Stimulated activated naive B cell treated with anti-CD40 and anti-IgM and Interleukin-4, amounts not matched to agents 10 μg/mL and 1 μg/mL and 100 μg/mL, for 72 hours (primary cell): ENCODE measurements at regions not wholly inside any gene's neighbourhood (a gene's known extent, or its start where the extent isn't known, plus 50 kb on each side); places are given as distances from the start of the nearest gene placed in this dataset.

Experiments
- ATAC-seq, 2 donors: fragments of 150-1000 bp; cut with Tn5 transposase; replicated peaks; 2 replicates each; pipeline ENCODE4 v1.10.0; 2021; ENCODE audit warnings: moderate library complexity in 1 of 2
- DNase-seq: peaks from one replicate; pipeline ENCODE4 v3.0.0; 2021
- H3K27ac Mint-ChIP-seq: one replicate; pipeline ENCODE4 v1.8.0; 2022; ENCODE audit warnings: mild to moderate bottlenecking, mixed read lengths
- H3K27me3 Mint-ChIP-seq, 2 donors: one replicate each; pipeline ENCODE4 v1.8.0; 2022; ENCODE audit warnings: mixed read lengths in 2 of 2
- H3K36me3 Mint-ChIP-seq, 2 donors: one replicate each; pipeline ENCODE4 v1.8.0; 2022; ENCODE audit warnings: mixed read lengths in 2 of 2, mild to moderate bottlenecking in 1 of 2
- H3K4me1 Mint-ChIP-seq, 2 donors: one replicate each; pipeline ENCODE4 v1.8.0; 2022; ENCODE audit warnings: mixed read lengths in 2 of 2, mild to moderate bottlenecking in 1 of 2
- H3K4me3 Mint-ChIP-seq, 2 donors: one replicate each; pipeline ENCODE4 v1.8.0; 2022; ENCODE audit warnings: mild to moderate bottlenecking in 2 of 2, mixed read lengths in 2 of 2, moderate library complexity in 1 of 2
- H3K9me3 Mint-ChIP-seq, 2 donors: one replicate each; pipeline ENCODE4 v1.8.0; 2022; ENCODE audit warnings: mixed read lengths in 2 of 2, mild to moderate bottlenecking in 1 of 2

- Mint-ChIP-seq H3K36me3 (no peaks in the 10 kb centered on the region), H3K27me3 (no peaks in the 10 kb centered on the region), H3K27ac (no peak overlapping the region), H3K4me1 (no peaks in the 10 kb centered on the region), H3K9me3 (peaks cover 0 to 3% of the 10 kb centered on the region in 2 donors), H3K4me3 (no peak overlapping the region)
- ATAC-seq (no peak), DNase-seq (no peak)
Measured at GRCh38 chr18:60996326-60996725, 336.9 kb upstream of the CDH20 start.

- H3K4me1 Mint-ChIP-seq, result no peaks in the 10 kb centered on the region
Measured at GRCh38 chr18:60996822-60997221, 336.4 kb upstream of the CDH20 start.

GRCh38 chr18:61001138-61001537 lies 332.1 kb upstream of the CDH20 start:
- Mint-ChIP-seq H3K36me3 (no peaks in the 10 kb centered on the region), H3K4me1 (no peaks in the 10 kb centered on the region), H3K9me3 (peaks cover 0 to 2% of the 10 kb centered on the region in 2 donors), H3K27me3 (no peaks in the 10 kb centered on the region), H3K27ac (no peak overlapping the region), H3K4me3 (no peak overlapping the region)
- DNase-seq (no peak), ATAC-seq (no peak)

More at GRCh38 chr18:60996822-60997221, 336.4 kb upstream of the CDH20 start:
- peaks cover 0 to 2% of the 10 kb centered on the region in 2 donors for H3K9me3 Mint-ChIP-seq
- ATAC-seq (no peak), DNase-seq (no peak)
- H3K36me3 Mint-ChIP-seq, result no peaks in the 10 kb centered on the region
- no peak overlapping the region for H3K4me3 Mint-ChIP-seq
- H3K27me3 Mint-ChIP-seq, result no peaks in the 10 kb centered on the region
- no peak overlapping the region for H3K27ac Mint-ChIP-seq

- no peak overlapping the region for H3K27ac Mint-ChIP-seq
- no peaks in the 10 kb centered on the region for H3K4me1 Mint-ChIP-seq
Measured at GRCh38 chr18:61006687-61007224, 326.5 kb upstream of the CDH20 start.

DNA sequence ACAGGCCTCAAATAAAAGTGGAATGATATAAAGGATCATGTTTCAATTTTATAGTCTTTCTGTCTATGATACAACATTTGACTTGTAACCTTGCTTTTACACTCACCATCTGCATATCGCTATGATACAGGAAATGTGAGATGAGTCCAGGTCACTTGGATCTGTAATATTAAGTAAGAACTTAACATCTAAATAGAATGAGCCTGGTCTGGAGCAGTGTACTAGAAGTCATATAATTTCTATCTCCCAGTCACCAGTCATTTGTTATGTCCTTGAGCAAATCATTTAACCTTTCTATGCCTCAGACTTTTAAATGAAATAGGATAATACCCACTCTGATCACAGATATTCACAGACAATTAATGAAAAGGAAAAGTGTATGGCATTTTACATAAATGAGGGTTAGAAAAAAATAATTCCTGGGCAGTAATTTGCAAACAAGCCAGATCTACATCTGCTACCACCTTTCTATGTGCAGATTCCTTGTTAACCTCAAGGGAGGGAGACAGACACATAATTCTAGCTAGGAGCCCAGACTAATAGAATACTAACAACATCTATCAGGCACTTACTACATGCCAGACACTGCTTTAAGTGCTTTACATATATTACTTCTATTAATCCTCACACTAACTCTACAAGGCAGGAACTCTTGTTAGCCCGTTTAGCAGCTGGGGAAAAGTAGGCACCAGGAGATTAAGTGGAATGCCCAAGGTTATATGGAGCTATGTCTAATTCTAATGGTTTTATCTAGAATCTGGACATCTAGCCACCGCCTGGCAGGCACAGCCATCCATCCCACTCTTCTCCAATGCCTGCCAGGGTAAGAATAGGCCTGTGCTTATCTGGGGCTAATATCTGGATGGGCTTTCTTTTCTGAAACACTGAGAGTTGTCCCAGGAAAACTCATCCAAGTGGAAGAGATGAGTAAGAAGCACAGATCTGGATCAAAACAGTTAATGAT lies 313.6 kb upstream of the CDH20 start:
- H3K4me1 Mint-ChIP-seq, result no peaks in the 10 kb centered on the region
- DNase-seq, result no peak
- H3K27ac Mint-ChIP-seq, result no peak overlapping the region

More at GRCh38 chr18:61006687-61007224, 326.5 kb upstream of the CDH20 start:
- Mint-ChIP-seq H3K36me3 (no peaks in the 10 kb centered on the region), H3K27me3 (no peaks in the 10 kb centered on the region), H3K4me3 (no peak overlapping the region), H3K9me3 (peaks cover 0 to 3% of the 10 kb centered on the region in 2 donors)
- no peak for ATAC-seq
- DNase-seq, result no peak

DNA sequence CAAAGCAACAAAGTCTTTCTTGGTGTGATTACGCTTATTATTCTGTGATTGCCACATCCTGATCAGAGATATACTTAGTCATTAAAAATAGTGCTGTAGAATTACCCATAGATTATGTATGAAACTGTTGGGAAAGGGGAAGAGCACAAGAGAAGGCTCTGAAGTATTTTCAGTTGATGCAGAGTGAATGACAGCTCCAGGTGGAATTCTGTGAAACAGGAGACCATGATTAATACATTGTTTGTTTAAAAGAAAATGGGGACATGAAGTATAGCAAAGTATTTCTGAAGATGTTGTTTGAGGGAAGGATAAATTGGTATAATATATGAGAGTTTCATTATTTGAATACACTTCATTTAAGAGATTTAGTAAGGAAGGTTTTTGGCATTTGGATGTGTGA lies 307.6 kb upstream of the CDH20 start:
- Mint-ChIP-seq H3K27ac (no peak overlapping the region), H3K4me1 (no peaks in the 10 kb centered on the region), H3K27me3 (no peaks in the 10 kb centered on the region), H3K36me3 (no peaks in the 10 kb centered on the region), H3K9me3 (peaks cover 8 to 9% of the 10 kb centered on the region in 2 donors), H3K4me3 (no peak overlapping the region)
- no peak for DNase-seq
- no peak for ATAC-seq

More for the DNA sequence above, 313.6 kb upstream of the CDH20 start:
- no peak for ATAC-seq
- no peaks in the 10 kb centered on the region for H3K27me3 Mint-ChIP-seq
- peaks cover 4 to 6% of the 10 kb centered on the region in 2 donors for H3K9me3 Mint-ChIP-seq
- H3K36me3 Mint-ChIP-seq, result no peaks in the 10 kb centered on the region
- no peak overlapping the region for H3K4me3 Mint-ChIP-seq

DNA sequence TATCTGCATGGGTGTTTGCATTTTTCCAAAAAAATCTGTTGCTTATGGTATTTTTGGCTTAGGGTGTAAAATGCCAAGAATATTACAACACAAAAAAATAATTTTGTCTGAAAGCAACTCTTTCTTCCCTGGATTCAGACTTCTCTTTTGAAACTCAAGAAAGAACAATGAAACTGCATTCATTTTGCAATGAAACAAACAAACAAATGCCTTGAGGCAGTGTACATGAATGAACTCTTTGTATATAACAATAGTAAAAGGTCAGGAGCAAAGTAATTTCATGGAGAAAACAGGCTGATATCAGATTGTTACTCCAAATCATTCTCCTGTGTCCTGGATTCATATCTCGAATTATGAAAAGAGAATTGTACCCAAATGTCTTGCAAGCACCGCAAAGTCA lies 301.6 kb upstream of the CDH20 start:
- H3K27ac Mint-ChIP-seq, result no peak overlapping the region

DNA sequence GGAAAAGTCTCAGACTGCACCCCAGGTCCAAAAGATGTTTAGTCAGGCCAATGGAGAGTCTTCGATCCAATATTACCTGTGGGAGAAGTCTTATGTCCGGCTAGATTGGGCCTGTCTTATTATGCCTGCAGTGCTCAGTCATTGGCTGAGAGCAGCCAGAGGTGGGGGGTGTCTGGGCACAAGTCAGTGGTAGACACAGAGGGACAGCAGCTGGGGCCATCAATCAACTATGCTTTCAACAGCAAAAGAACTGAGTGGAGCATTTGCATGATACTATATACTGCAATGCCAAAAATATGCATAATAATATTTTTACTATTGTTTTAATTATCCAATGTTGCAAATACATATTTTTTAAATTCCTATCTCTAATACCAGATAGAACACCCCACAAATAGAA lies 298.6 kb upstream of the CDH20 start:
- Mint-ChIP-seq H3K9me3 (peaks cover 0 to 3% of the 10 kb centered on the region in 2 donors), H3K27ac (no peak overlapping the region), H3K27me3 (no peaks in the 10 kb centered on the region), H3K4me3 (no peak overlapping the region), H3K36me3 (no peaks in the 10 kb centered on the region), H3K4me1 (no peaks in the 10 kb centered on the region)
- DNase-seq (no peak), ATAC-seq (no peak)

More for the DNA sequence above, 301.6 kb upstream of the CDH20 start:
- H3K36me3 Mint-ChIP-seq, result no peaks in the 10 kb centered on the region
- no peaks in the 10 kb centered on the region for H3K27me3 Mint-ChIP-seq
- H3K4me1 Mint-ChIP-seq, result no peaks in the 10 kb centered on the region
- no peak overlapping the region for H3K4me3 Mint-ChIP-seq
- peaks cover 5% of the 10 kb centered on the region in 2 donors for H3K9me3 Mint-ChIP-seq
- no peak for DNase-seq
- ATAC-seq, result no peak

GRCh38 chr18:61039251-61039650 lies 294.0 kb upstream of the CDH20 start:
- no peaks in the 10 kb centered on the region for H3K9me3 Mint-ChIP-seq
- no peaks in the 10 kb centered on the region for H3K4me1 Mint-ChIP-seq
- no peaks in the 10 kb centered on the region for H3K27me3 Mint-ChIP-seq
- H3K36me3 Mint-ChIP-seq, result no peaks in the 10 kb centered on the region
- ATAC-seq (no peak), DNase-seq (no peak)
- H3K4me3 Mint-ChIP-seq, result no peak overlapping the region
- no peak overlapping the region for H3K27ac Mint-ChIP-seq

- no peak for DNase-seq
- no peaks in the 10 kb centered on the region for H3K27me3 Mint-ChIP-seq
- no peak overlapping the region for H3K4me3 Mint-ChIP-seq
- H3K4me1 Mint-ChIP-seq, result no peaks in the 10 kb centered on the region
- no peak overlapping the region for H3K27ac Mint-ChIP-seq
- no peak for ATAC-seq
- peaks cover 6 to 11% of the 10 kb centered on the region in 2 donors for H3K9me3 Mint-ChIP-seq
- H3K36me3 Mint-ChIP-seq, result no peaks in the 10 kb centered on the region
Measured at GRCh38 chr18:61047794-61048193, 285.4 kb upstream of the CDH20 start.

DNA sequence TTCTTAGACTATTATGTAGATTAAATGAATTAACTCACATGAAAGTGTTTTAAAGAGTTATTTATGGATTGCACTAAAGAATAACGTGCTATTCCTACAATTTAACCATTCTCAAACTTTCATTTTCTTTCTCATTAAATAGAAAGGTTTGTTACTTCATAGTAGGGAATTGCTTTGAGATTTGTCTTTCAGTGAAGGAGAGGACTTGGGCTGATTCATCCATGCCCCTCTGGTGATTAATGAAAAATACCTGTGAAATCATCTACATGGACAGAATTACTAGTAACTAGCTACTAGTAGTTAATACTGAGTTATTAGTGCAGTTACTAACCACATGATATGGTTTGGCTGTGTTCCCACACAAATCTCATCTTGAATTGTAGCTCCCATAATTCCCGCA lies 275.8 kb upstream of the CDH20 start:
- H3K4me1 Mint-ChIP-seq, result no peaks in the 10 kb centered on the region
- no peak overlapping the region for H3K4me3 Mint-ChIP-seq
- H3K27me3 Mint-ChIP-seq, result no peaks in the 10 kb centered on the region
- no peak for DNase-seq
- no peak for ATAC-seq
- no peaks in the 10 kb centered on the region for H3K36me3 Mint-ChIP-seq
- H3K27ac Mint-ChIP-seq, result no peak overlapping the region
- H3K9me3 Mint-ChIP-seq, result peaks cover 0 to 5% of the 10 kb centered on the region in 2 donors

- no peak overlapping the region for H3K27ac Mint-ChIP-seq
- DNase-seq (no peak), ATAC-seq (no peak)
- H3K27me3 Mint-ChIP-seq, result no peaks in the 10 kb centered on the region
- H3K4me3 Mint-ChIP-seq, result no peak overlapping the region
- no peaks in the 10 kb centered on the region for H3K36me3 Mint-ChIP-seq
- H3K4me1 Mint-ChIP-seq, result no peaks in the 10 kb centered on the region
- H3K9me3 Mint-ChIP-seq, result no peaks in the 10 kb centered on the region
Measured at GRCh38 chr18:61062258-61062657, 271.0 kb upstream of the CDH20 start.

DNA sequence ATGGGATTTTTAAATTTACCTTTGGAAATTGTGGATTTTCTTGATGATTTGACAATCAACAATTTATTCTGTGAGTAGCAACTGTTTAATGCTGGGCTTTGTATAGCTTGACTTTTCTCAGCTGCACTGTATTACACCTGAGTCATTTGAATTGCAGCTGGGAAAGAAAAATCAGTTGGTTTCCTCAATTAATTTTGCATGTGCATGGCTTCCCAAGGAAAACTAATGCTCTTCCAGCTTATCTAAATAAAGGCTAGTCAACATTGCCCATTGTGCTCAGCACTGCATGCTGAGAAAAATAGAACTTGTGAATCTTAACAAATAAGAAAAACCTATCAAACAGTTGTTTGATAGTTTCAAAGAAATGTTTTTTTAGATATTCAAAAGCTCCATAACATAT lies 268.3 kb upstream of the CDH20 start:
- H3K4me3 Mint-ChIP-seq, result no peak overlapping the region
- no peaks in the 10 kb centered on the region for H3K36me3 Mint-ChIP-seq
- H3K27me3 Mint-ChIP-seq, result no peaks in the 10 kb centered on the region
- H3K9me3 Mint-ChIP-seq, result no peaks in the 10 kb centered on the region
- ATAC-seq (no peak), DNase-seq (no peak)
- H3K4me1 Mint-ChIP-seq, result no peaks in the 10 kb centered on the region
- H3K27ac Mint-ChIP-seq, result no peak overlapping the region

- Mint-ChIP-seq H3K4me1 (no peaks in the 10 kb centered on the region), H3K9me3 (peaks cover 5 to 8% of the 10 kb centered on the region in 2 donors), H3K27ac (no peak overlapping the region), H3K4me3 (no peak overlapping the region), H3K36me3 (no peaks in the 10 kb centered on the region), H3K27me3 (no peaks in the 10 kb centered on the region)
- ATAC-seq, result no peak
- no peak for DNase-seq
Measured at GRCh38 chr18:61076986-61077385, 256.2 kb upstream of the CDH20 start.

GRCh38 chr18:61079714-61080113 lies 253.5 kb upstream of the CDH20 start:
- no peak for ATAC-seq
- Mint-ChIP-seq H3K9me3 (peaks cover 0 to 2% of the 10 kb centered on the region in 2 donors), H3K4me1 (no peaks in the 10 kb centered on the region), H3K27me3 (no peaks in the 10 kb centered on the region), H3K36me3 (no peaks in the 10 kb centered on the region), H3K27ac (no peak overlapping the region), H3K4me3 (no peak overlapping the region)
- no peak for DNase-seq
